Panc1 (cell line): ENCODE measurements at regions not wholly inside any gene's neighbourhood (a gene's known extent, or its start where the extent isn't known, plus 50 kb on each side); places are given as distances from the start of the nearest gene placed in this dataset.

ENCODE experiments used
- ATAC-seq: fragments of 200-7000 bp; cut with Tn5 transposase; 2 replicates; pipeline ENCODE4 v1.9.1; 2020; ENCODE audit warnings: mild to moderate bottlenecking, moderate library complexity
- BruUV-seq: library from RNA; stranded (reverse); fragments of 400-500 nt; replicated peaks from 2 replicates; lab custom pipeline; 2021; lab: Mats Ljungman, UMichigan
- CTCF ChIA-PET: fragments of 300-600 bp; sonication (Branson Sonifier 250); formaldehyde crosslinking; loops from one replicate; lab custom pipeline; 2022; ENCODE audit warnings: antibody characterized with exemption; lab: Charles Lee
- POLR2A ChIA-PET: fragments of 300-600 bp; sonication (Branson Sonifier 250); formaldehyde crosslinking; loops from one replicate; lab custom pipeline; 2022; ENCODE audit warnings: antibody characterized with exemption; lab: Charles Lee
- DNase-seq: peaks from one replicate; pipeline ENCODE4 v3.0.0-alpha.2; 2010; ENCODE audit warnings: low read depth, low spot score
- H3K27ac ChIP-seq: 2 replicates; pipeline ENCODE4 v1.5.1; 2011; ENCODE audit warnings: mild to moderate bottlenecking, low read length, inconsistent platforms
- H3K27me3 ChIP-seq: fragments of 200-500 bp; sonication (Bioruptor generic); 2 replicates; pipeline ENCODE4 v1.6.0; 2014; ENCODE audit warnings: low read length, inconsistent platforms; ENCODE audit not compliant: control insufficient read depth, insufficient read depth
- H3K36me3 ChIP-seq: fragments of 200-500 bp; sonication (Bioruptor generic); 2 replicates; pipeline ENCODE4 v1.5.1; 2014; ENCODE audit warnings: inconsistent platforms, mild to moderate bottlenecking, low read length, moderate library complexity; ENCODE audit not compliant: control insufficient read depth, insufficient read depth
- H3K4me1 ChIP-seq: 2 replicates; pipeline ENCODE4 v1.5.1; 2011; ENCODE audit warnings: inconsistent platforms, mild to moderate bottlenecking, low read length, moderate library complexity; ENCODE audit not compliant: control insufficient read depth, insufficient read depth
- H3K4me3 ChIP-seq, 2 experiments: 2 replicates each; pipeline ENCODE4 v1.5.1; 2011 to 2012; ENCODE audit warnings: low read depth in 2 of 2, low read length in 2 of 2, mild to moderate bottlenecking in 2 of 2, inconsistent platforms in 1 of 2, moderate library complexity in 1 of 2
- H3K9me3 ChIP-seq: fragments of 200-500 bp; sonication (Bioruptor generic); 2 replicates; pipeline ENCODE4 v1.5.1; 2014; ENCODE audit warnings: low read depth, mild to moderate bottlenecking, inconsistent platforms, low read length, moderate library complexity; ENCODE audit not compliant: control insufficient read depth, insufficient read depth
- POLR2AphosphoS5 ChIP-seq: IDR thresholded peaks from 2 replicates; pipeline ENCODE4 v1.6.1; 2012; ENCODE audit warnings: mild to moderate bottlenecking, low read depth, low read length, moderate library complexity
- SIN3A ChIP-seq: IDR thresholded peaks from 2 replicates; pipeline ENCODE4 v1.6.1; 2012; ENCODE audit warnings: low read depth, mild to moderate bottlenecking, low read length, moderate library complexity, borderline replicate concordance; ENCODE audit not compliant: insufficient read depth
- TCF7L2 ChIP-seq: IDR thresholded peaks from 2 replicates; pipeline ENCODE4 v1.6.1; 2011; ENCODE audit warnings: mild to moderate bottlenecking, low read depth, low read length, inconsistent platforms
- in situ Hi-C: cut with HindIII; loops from 2 replicates; pipeline ENCODE4 v1.10.0; 2016; ENCODE audit warnings: low sequenced_read_pairs, low pct_unique_long_range_greater_than_20kb
- intact Hi-C: fragments of 100-400 bp; cut with micrococcal nuclease; formaldehyde crosslinking; loops from one replicate; pipeline ENCODE4 v1.10.0; 2022; ENCODE audit not compliant: unreplicated experiment
- TF ChIP-seq, protein P1 (sequence below): fragments of 450-650 bp; IDR thresholded peaks from 2 replicates; pipeline ENCODE4 v1.5.1; 2017; ENCODE audit warnings: mild to moderate bottlenecking
- TF ChIP-seq, protein P2 (sequence below), 2 experiments: IDR thresholded peaks; 2 replicates each; pipeline ENCODE4 v1.6.1; 2011 to 2012; ENCODE audit warnings: low read depth in 2 of 2, control low read depth in 1 of 2, low read length in 1 of 2, mild to moderate bottlenecking in 1 of 2, moderate library complexity in 1 of 2; ENCODE audit not compliant: insufficient read depth in 1 of 2

DNA sequence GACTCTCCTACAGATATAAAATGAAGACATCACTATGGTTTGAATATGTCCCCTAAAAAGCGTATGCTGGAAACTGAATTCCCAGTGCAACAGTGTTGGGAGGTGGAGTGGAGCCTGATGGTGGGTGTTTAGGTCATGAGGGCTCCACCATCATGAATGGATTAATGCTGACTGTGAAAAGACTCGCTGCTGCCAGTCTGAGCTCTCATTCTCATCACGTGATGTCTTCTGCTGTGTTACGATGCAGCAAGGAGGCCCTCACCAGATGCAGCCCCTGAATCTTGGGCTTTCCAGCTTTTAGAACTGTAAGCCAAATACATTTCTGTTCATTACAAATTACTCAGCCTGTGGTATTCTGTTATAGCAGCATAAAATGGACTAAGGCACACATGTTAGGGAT is 73.8 kb upstream of the PPP2R5A start:
- DNase-seq (no peak), ATAC-seq (no peak)
- BruUV-seq = no TSS peak
- ChIA-PET POLR2A (no interaction called here), CTCF (no interaction called here)
- in situ Hi-C loops (no loop called here), intact Hi-C loops (no loop called here)
- no peaks in the 10 kb centered on the region for H3K27me3 ChIP-seq
- no peaks in the 10 kb centered on the region for H3K36me3 ChIP-seq
- H3K9me3 ChIP-seq = no peaks in the 10 kb centered on the region
- H3K4me3 ChIP-seq = no peak overlapping the region
- H3K27ac ChIP-seq = no peak overlapping the region
- no peaks in the 10 kb centered on the region for H3K4me1 ChIP-seq
- TF ChIP-seq SIN3A (no peak), POLR2AphosphoS5 (no peak), TCF7L2 (no peak)
- TF ChIP-seq, protein P1, sequence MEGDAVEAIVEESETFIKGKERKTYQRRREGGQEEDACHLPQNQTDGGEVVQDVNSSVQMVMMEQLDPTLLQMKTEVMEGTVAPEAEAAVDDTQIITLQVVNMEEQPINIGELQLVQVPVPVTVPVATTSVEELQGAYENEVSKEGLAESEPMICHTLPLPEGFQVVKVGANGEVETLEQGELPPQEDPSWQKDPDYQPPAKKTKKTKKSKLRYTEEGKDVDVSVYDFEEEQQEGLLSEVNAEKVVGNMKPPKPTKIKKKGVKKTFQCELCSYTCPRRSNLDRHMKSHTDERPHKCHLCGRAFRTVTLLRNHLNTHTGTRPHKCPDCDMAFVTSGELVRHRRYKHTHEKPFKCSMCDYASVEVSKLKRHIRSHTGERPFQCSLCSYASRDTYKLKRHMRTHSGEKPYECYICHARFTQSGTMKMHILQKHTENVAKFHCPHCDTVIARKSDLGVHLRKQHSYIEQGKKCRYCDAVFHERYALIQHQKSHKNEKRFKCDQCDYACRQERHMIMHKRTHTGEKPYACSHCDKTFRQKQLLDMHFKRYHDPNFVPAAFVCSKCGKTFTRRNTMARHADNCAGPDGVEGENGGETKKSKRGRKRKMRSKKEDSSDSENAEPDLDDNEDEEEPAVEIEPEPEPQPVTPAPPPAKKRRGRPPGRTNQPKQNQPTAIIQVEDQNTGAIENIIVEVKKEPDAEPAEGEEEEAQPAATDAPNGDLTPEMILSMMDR = no peak
- TF ChIP-seq, protein P2, sequence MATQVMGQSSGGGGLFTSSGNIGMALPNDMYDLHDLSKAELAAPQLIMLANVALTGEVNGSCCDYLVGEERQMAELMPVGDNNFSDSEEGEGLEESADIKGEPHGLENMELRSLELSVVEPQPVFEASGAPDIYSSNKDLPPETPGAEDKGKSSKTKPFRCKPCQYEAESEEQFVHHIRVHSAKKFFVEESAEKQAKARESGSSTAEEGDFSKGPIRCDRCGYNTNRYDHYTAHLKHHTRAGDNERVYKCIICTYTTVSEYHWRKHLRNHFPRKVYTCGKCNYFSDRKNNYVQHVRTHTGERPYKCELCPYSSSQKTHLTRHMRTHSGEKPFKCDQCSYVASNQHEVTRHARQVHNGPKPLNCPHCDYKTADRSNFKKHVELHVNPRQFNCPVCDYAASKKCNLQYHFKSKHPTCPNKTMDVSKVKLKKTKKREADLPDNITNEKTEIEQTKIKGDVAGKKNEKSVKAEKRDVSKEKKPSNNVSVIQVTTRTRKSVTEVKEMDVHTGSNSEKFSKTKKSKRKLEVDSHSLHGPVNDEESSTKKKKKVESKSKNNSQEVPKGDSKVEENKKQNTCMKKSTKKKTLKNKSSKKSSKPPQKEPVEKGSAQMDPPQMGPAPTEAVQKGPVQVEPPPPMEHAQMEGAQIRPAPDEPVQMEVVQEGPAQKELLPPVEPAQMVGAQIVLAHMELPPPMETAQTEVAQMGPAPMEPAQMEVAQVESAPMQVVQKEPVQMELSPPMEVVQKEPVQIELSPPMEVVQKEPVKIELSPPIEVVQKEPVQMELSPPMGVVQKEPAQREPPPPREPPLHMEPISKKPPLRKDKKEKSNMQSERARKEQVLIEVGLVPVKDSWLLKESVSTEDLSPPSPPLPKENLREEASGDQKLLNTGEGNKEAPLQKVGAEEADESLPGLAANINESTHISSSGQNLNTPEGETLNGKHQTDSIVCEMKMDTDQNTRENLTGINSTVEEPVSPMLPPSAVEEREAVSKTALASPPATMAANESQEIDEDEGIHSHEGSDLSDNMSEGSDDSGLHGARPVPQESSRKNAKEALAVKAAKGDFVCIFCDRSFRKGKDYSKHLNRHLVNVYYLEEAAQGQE (IDR thresholded peaks at IDR 0.05; ENCODE audit: insufficient read depth in 1 of 2, low read depth in 2 of 2, low read length in 1 of 2) = no peak

DNA sequence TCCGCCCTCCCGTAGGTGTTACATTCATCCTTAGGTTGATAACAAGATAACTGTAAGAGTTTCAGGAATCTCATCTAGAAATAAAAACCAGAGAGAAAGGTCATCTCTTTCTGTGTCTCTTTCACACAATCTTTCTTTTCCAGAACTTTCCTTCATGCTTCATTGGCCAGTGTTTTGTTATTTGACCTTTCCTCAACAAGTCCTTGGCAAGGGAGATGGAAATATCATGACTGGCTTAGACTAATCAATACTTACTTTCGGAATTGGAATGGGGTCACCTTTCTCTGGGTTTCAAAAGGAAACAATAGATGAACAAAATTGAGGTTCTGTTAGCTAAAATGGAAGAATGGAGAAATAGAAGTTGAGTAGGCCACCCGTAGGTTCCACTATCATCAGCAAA is 72.9 kb upstream of the PPP2R5A start:
- no peak overlapping the region for H3K27ac ChIP-seq
- BruUV-seq = no TSS peak
- intact Hi-C loops = no loop called here
- H3K4me1 ChIP-seq = no peaks in the 10 kb centered on the region
- ATAC-seq = no peak
- no peak for DNase-seq
- in situ Hi-C loops = no loop called here
- TF ChIP-seq POLR2AphosphoS5 (no peak), SIN3A (no peak), TCF7L2 (no peak)
- TF ChIP-seq, protein P1 = no peak
- TF ChIP-seq, protein P2 (IDR thresholded peaks at IDR 0.05; ENCODE audit: insufficient read depth in 1 of 2, low read depth in 2 of 2, low read length in 1 of 2) = no peak
- H3K36me3 ChIP-seq = no peaks in the 10 kb centered on the region
- H3K4me3 ChIP-seq = no peak overlapping the region
- POLR2A ChIA-PET = no interaction called here
- CTCF ChIA-PET = no interaction called here
- no peaks in the 10 kb centered on the region for H3K27me3 ChIP-seq
- H3K9me3 ChIP-seq = no peaks in the 10 kb centered on the region
